Right hindlimb (tissue), 1 donor: ENCODE measurements at regions not wholly inside any gene's neighbourhood (a gene's known extent, or its start where the extent isn't known, plus 50 kb on each side); places are given as distances from the start of the nearest gene placed in this dataset.

Experiments
- DNase-seq: peaks from one replicate; pipeline ENCODE4 v3.0.0-alpha.2; 2018

GRCh38 chr16:73326770-73327470 lies 279.0 kb upstream of the ZFHX3 start:
- no peak for DNase-seq

GRCh38 chr16:73326221-73326620 lies 278.3 kb upstream of the ZFHX3 start:
- no peak for DNase-seq

- no peak for DNase-seq
Measured at GRCh38 chr16:73323880-73324279, 276.0 kb upstream of the ZFHX3 start.

GRCh38 chr16:73322856-73323255 lies 274.9 kb upstream of the ZFHX3 start:
- no peak for DNase-seq

GRCh38 chr16:73321853-73322252 lies 273.9 kb upstream of the ZFHX3 start:
- DNase-seq: no peak

- no peak for DNase-seq
Measured at GRCh38 chr16:73319737-73320136, 271.8 kb upstream of the ZFHX3 start.

GRCh38 chr16:73319261-73319660 lies 271.3 kb upstream of the ZFHX3 start:
- DNase-seq: no peak

GRCh38 chr16:73317321-73317857 lies 269.5 kb upstream of the ZFHX3 start:
- DNase-seq: no peak

- no peak for DNase-seq
Measured at GRCh38 chr16:73315645-73316044, 267.7 kb upstream of the ZFHX3 start.

- DNase-seq: no peak
Measured at GRCh38 chr16:73313950-73314349, 266.0 kb upstream of the ZFHX3 start.

GRCh38 chr16:73311857-73312723 lies 264.2 kb upstream of the ZFHX3 start:
- no peak for DNase-seq

- DNase-seq: no peak
Measured at GRCh38 chr16:73308771-73309170, 260.8 kb upstream of the ZFHX3 start.

GRCh38 chr16:73306901-73307413 lies 259.0 kb upstream of the ZFHX3 start:
- no peak for DNase-seq

- DNase-seq: no peak
Measured at GRCh38 chr16:73304008-73304774, 256.3 kb upstream of the ZFHX3 start.

- no peak for DNase-seq
Measured at GRCh38 chr16:73302942-73303341, 255.0 kb upstream of the ZFHX3 start.

- DNase-seq: no peak
Measured at GRCh38 chr16:73301984-73302383, 254.1 kb upstream of the ZFHX3 start.

- no peak for DNase-seq
Measured at GRCh38 chr16:73299346-73299745, 251.4 kb upstream of the ZFHX3 start.

- DNase-seq: no peak
Measured at GRCh38 chr16:73298562-73298961, 250.6 kb upstream of the ZFHX3 start.

GRCh38 chr16:73290258-73290657 lies 242.3 kb upstream of the ZFHX3 start:
- no peak for DNase-seq

GRCh38 chr16:73289232-73289631 lies 241.3 kb upstream of the ZFHX3 start:
- DNase-seq: no peak

GRCh38 chr16:73288520-73288919 lies 240.6 kb upstream of the ZFHX3 start:
- peak; percentile 28 for DNase-seq

- no peak for DNase-seq
Measured at GRCh38 chr16:73287859-73288405, 240.0 kb upstream of the ZFHX3 start.
